Hindlimb muscle (tissue), 1 donor: ENCODE measurements at regions not wholly inside any gene's neighbourhood (a gene's known extent, or its start where the extent isn't known, plus 50 kb on each side); places are given as distances from the start of the nearest gene placed in this dataset.

Source experiments
- DNase-seq: peaks from one replicate; pipeline ENCODE4 v3.0.0-alpha.2; 2013

GRCh38 chr4:66926687-66927086, 618.6 kb downstream of the CENPC start:
- DNase-seq, result no peak

- DNase-seq, result no peak
These were observed 622.0 kb downstream of the CENPC start for GRCh38 chr4:66923081-66923865.

- no peak for DNase-seq
These were observed 623.9 kb downstream of the CENPC start for GRCh38 chr4:66921433-66921832.

- no peak for DNase-seq
These were observed 624.8 kb downstream of the CENPC start for GRCh38 chr4:66920514-66920913.

GRCh38 chr4:66911880-66912279, 633.4 kb downstream of the CENPC start:
- DNase-seq, result no peak

GRCh38 chr4:66906314-66906713, 639.0 kb downstream of the CENPC start:
- no peak for DNase-seq

GRCh38 chr4:66899422-66900065, 645.8 kb downstream of the CENPC start:
- no peak for DNase-seq

- DNase-seq, result no peak
These were observed 651.5 kb downstream of the CENPC start for GRCh38 chr4:66893807-66894206.

- DNase-seq, result no peak
These were observed 658.2 kb downstream of the CENPC start for GRCh38 chr4:66887061-66887460.

GRCh38 chr4:66885501-66886165, 659.7 kb downstream of the CENPC start:
- no peak for DNase-seq

- no peak for DNase-seq
These were observed 668.4 kb downstream of the CENPC start for GRCh38 chr4:66876946-66877345.

GRCh38 chr4:66872661-66873060, 672.6 kb downstream of the CENPC start:
- no peak for DNase-seq

- no peak for DNase-seq
These were observed 681.8 kb downstream of the CENPC start for GRCh38 chr4:66863481-66863880.

- DNase-seq, result no peak
These were observed 689.3 kb downstream of the CENPC start for GRCh38 chr4:66855956-66856355.

- DNase-seq, result no peak
These were observed 691.5 kb downstream of the CENPC start for GRCh38 chr4:66853845-66854244.

GRCh38 chr4:66852843-66853242, 692.5 kb downstream of the CENPC start:
- no peak for DNase-seq

GRCh38 chr4:66849596-66849995, 695.7 kb downstream of the CENPC start:
- no peak for DNase-seq

- no peak for DNase-seq
These were observed 702.6 kb downstream of the CENPC start for GRCh38 chr4:66842724-66843088.

- no peak for DNase-seq
These were observed 703.1 kb downstream of the CENPC start for GRCh38 chr4:66842026-66842723.

- no peak for DNase-seq
These were observed 705.1 kb downstream of the CENPC start for GRCh38 chr4:66840178-66840577.

- DNase-seq, result no peak
These were observed 707.9 kb downstream of the CENPC start for GRCh38 chr4:66837279-66837922.

- DNase-seq, result no peak
These were observed 716.0 kb downstream of the CENPC start for GRCh38 chr4:66829310-66829709.

- DNase-seq, result no peak
These were observed 724.6 kb downstream of the CENPC start for GRCh38 chr4:66820681-66821080.
